Heart left ventricle (tissue), 16 donors: ENCODE measurements at regions not wholly inside any gene's neighbourhood (a gene's known extent, or its start where the extent isn't known, plus 50 kb on each side); places are given as distances from the start of the nearest gene placed in this dataset.

ENCODE experiments used
- ATAC-seq, 4 donors: fragments of 200-7000 bp; cut with Tn5 transposase; one replicate each; pipeline ENCODE4 v1.9.1; 2020 to 2022; ENCODE audit warnings: moderate library complexity in 4 of 4, mild to moderate bottlenecking in 3 of 4, moderate number of reproducible peaks in 1 of 4
- DNase-seq, 5 donors: peaks; one replicate each; pipeline ENCODE4 v3.0.0-alpha.2; 2020
- H3K27ac ChIP-seq, 12 donors: fragments of 200-600 bp; sonication (generic) in 4 of 12; one replicate each; pipeline versions ENCODE4 v1.5.0 to v1.8.0; 2016 to 2022; ENCODE audit warnings: mild to moderate bottlenecking in 2 of 12
- H3K27me3 ChIP-seq, 9 donors: fragments of 200-600 bp; sonication (generic) in 2 of 9; one replicate each; pipeline versions ENCODE4 v1.5.1 to v1.8.0; 2016 to 2022; ENCODE audit warnings: mild to moderate bottlenecking in 3 of 9
- H3K36me3 ChIP-seq, 9 donors: fragments of 200-600 bp; sonication (generic) in 2 of 9; one replicate each; pipeline versions ENCODE4 v1.5.0 to v1.8.0; 2018 to 2022; ENCODE audit warnings: mild to moderate bottlenecking in 2 of 9
- H3K4me1 ChIP-seq, 12 donors: fragments of 200-600 bp; sonication (generic) in 4 of 12; one replicate each; pipeline versions ENCODE4 v1.5.0 to v1.8.0; 2016 to 2022; ENCODE audit warnings: mild to moderate bottlenecking in 3 of 12
- H3K4me3 ChIP-seq, 12 donors: fragments of 200-600 bp; sonication (generic) in 4 of 12; one replicate each; pipeline versions ENCODE4 v1.5.0 to v1.8.0; 2017 to 2022; ENCODE audit warnings: mild to moderate bottlenecking in 9 of 12, moderate library complexity in 4 of 12
- H3K9me3 ChIP-seq, 12 donors: fragments of 200-600 bp; sonication (generic) in 4 of 12; one replicate each; pipeline versions ENCODE4 v1.5.0 to v1.8.0; 2016 to 2022; ENCODE audit warnings: mild to moderate bottlenecking in 1 of 12
- CTCF ChIP-seq, 12 donors: fragments of 200-600 bp; sonication (generic) in 4 of 12; IDR thresholded peaks; one replicate each; pipeline versions ENCODE4 v1.5.0 to v1.8.0; 2018 to 2022; ENCODE audit warnings: antibody characterized with exemption in 12 of 12, mild to moderate bottlenecking in 5 of 12
- POLR2A ChIP-seq, 2 donors: fragments of 450-650 bp; IDR thresholded peaks; one replicate each; pipeline ENCODE4 v1.6.1; 2017; ENCODE audit warnings: antibody characterized with exemption in 2 of 2, mild to moderate bottlenecking in 2 of 2, moderate library complexity in 2 of 2
- WGBS, 4 donors: extraction: QIAGEN DNeasy Blood & Tissue Kit in 2 of 4; methylation state at CpG; one replicate each; pipeline versions ENCODE4 v1.1.5 to v1.1.7; 2013 to 2018; 5-methylcytosine and 5-hydroxymethylcytosine counted together
- intact Hi-C, 10 donors: fragments of 100-400 bp; cut with DNase I; formaldehyde crosslinking; loops; one replicate each; pipeline versions ENCODE4 v1.11.1 to v1.14.2; 2022
- donor health status: ischemic (EF 13 %, LVEDD 7.1; RV severe dilation, severe dysfunction).
- donor health status: healthy with polysubstance abuse.
- donor health status: DM: no; HTN: yes; CAD: no.
- donor health status: DM: no; HTN: no; CAD: no.
- donor health status: ischemic (EF 25% LVEDD 6.9; RV normal size, moderate dysfunction).
- donor health status: ischemic (EF 25% LVEDD 5.7; RV mildly dilated, moderate dysfunction).
- donor health status: healthy.
- donor health status: DM: yes; HTN: yes; CAD: no.
- donor health status: ischemic (EF 35%, LVEDD 5.7; RV mildly dilated, moderate dysfunction).
- donor health status: nonischemic (EF 11% LVEDD 7.7; RV severe dilation, severe dysfunction).
- donor health status: DM: yes; HTN: yes; CAD: no.
- donor health status: PGD.
- donor health status: ischemic (EF 29% LVEDD 5.4; RV normal size, mild dysfunction).
- donor health status: nonischemic (EF 23%, LVEDD 6.1; RV moderate dilation, normal function).

DNA sequence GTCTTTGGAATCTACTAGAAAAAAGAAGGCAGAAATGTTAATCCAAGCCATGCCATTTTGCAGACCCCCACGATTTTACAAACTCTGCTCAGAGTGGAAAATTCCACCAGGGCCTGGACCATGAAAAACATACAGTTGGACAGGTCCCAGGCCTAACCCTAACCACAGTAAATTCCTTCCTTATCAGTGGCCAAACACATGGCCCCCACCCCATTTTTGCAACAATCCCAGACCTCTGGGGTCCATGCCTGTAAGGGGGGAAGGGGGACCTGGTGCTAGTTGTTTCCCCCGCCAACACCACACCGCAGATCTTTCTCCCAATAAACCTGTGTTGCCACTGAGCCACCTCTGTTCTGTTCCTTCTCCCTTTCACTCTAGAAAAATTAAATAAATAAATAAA lies 1352.7 kb downstream of the AMY1C start:
- no peaks in the 10 kb centered on the region for H3K27me3 ChIP-seq
- no peak overlapping the region for H3K27ac ChIP-seq
- H3K9me3 ChIP-seq, result peaks cover 0 to 3% (median 0%) of the 10 kb centered on the region in 12 donors
- TF ChIP-seq POLR2A (IDR thresholded peaks at IDR 0.05), result no peak
- no peak for TF ChIP-seq CTCF (IDR thresholded peaks at IDR 0.05)
- ATAC-seq, result no peak
- intact Hi-C loops, result no loop called here
- no peak overlapping the region for H3K4me3 ChIP-seq
- no peaks in the 10 kb centered on the region for H3K36me3 ChIP-seq
- 68 to 73% (median 72%) methylated on average over 3 of the region's 3 CpGs for WGBS, 4 donors
- DNase-seq, result no peak
- no peaks in the 10 kb centered on the region for H3K4me1 ChIP-seq

- intact Hi-C loops, result no loop called here
- Histone ChIP-seq H3K4me1 (no peaks in the 10 kb centered on the region), H3K27me3 (no peaks in the 10 kb centered on the region), H3K4me3 (no peak overlapping the region), H3K9me3 (peaks cover 0 to 6% (median 0%) of the 10 kb centered on the region in 12 donors), H3K27ac (no peak overlapping the region), H3K36me3 (no peaks in the 10 kb centered on the region)
- WGBS, 4 donors, result 76 to 81% (median 79%) methylated on average over 2 of the region's 2 CpGs
- TF ChIP-seq CTCF (IDR thresholded peaks at IDR 0.05), result no peak
- TF ChIP-seq POLR2A (IDR thresholded peaks at IDR 0.05), result no peak
- ATAC-seq (no peak), DNase-seq (no peak)
Measured at GRCh38 chr1:105122041-105122440, 1372.3 kb downstream of the AMY1C start.

- intact Hi-C loops, result no loop called here
- H3K36me3 ChIP-seq, result no peaks in the 10 kb centered on the region
- ATAC-seq (peak in 2 of 4 donors; percentile 24 to 39), DNase-seq (peak in 1 of 5 donors; percentile 57)
- no peak overlapping the region for H3K4me3 ChIP-seq
- TF ChIP-seq POLR2A (IDR thresholded peaks at IDR 0.05) (no peak), CTCF (IDR thresholded peaks at IDR 0.05) (peak in 3 of 12 donors; percentile 15 to 29 (median 22))
- peaks cover 0 to 10% (median 0%) of the 10 kb centered on the region in 12 donors for H3K9me3 ChIP-seq
- WGBS, 4 donors, result 45 to 55% (median 52%) methylated on average over 12 to 14 of the region's 14 CpGs
- H3K27ac ChIP-seq, result no peak overlapping the region
- no peaks in the 10 kb centered on the region for H3K4me1 ChIP-seq
- H3K27me3 ChIP-seq, result no peaks in the 10 kb centered on the region
Measured at GRCh38 chr1:105137543-105138457, 1388.1 kb downstream of the AMY1C start.

DNA sequence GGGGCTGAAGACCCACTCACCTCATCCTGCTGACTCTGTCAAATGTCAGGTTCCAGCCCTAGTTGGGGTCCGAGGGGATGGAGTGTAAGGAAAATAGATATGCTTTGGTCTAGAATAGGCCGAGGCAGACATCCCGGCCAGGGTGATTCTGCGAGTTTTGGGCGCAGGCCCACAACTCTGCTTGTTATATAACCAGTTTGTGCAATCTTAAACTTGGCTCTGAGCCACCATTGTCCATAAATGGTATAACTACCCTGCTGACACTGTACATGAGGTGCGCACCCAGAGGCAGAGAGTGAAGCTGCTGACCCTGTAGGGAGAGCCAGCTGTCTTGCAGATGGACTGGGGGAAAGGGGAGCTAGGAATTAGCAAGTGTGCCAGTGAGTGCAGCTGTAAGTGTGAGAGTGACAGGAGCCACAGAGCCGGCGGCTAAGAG lies 1388.8 kb downstream of the AMY1C start:
- Histone ChIP-seq H3K4me3 (no peak overlapping the region), H3K27ac (no peak overlapping the region), H3K36me3 (no peaks in the 10 kb centered on the region), H3K4me1 (no peaks in the 10 kb centered on the region), H3K9me3 (peaks cover 0 to 10% (median 0%) of the 10 kb centered on the region in 12 donors), H3K27me3 (no peaks in the 10 kb centered on the region)
- peak in 2 of 4 donors; percentile 15 to 37 for ATAC-seq
- intact Hi-C loops, result no loop called here
- peak in 2 of 5 donors; percentile 10 to 31 for DNase-seq
- no peak for TF ChIP-seq CTCF (IDR thresholded peaks at IDR 0.05)
- TF ChIP-seq POLR2A (IDR thresholded peaks at IDR 0.05), result no peak
- WGBS, 4 donors, result 50 to 71% (median 66%) methylated on average over 8 of the region's 8 CpGs
